Fibroblast of lung (primary cell): ENCODE measurements at regions not wholly inside any gene's neighbourhood (a gene's known extent, or its start where the extent isn't known, plus 50 kb on each side); places are given as distances from the start of the nearest gene placed in this dataset.

Source experiments
- DNase-seq, 2 donors: peaks; one replicate each; pipeline versions ENCODE4 v3.0.0 to v3.0.0-alpha.2; 2010; ENCODE audit warnings: low read depth in 2 of 2
- H2AFZ ChIP-seq: 2 replicates; pipeline ENCODE4 v1.5.1; 2012; ENCODE audit warnings: low read length, control low read depth, inconsistent platforms
- H3K27ac ChIP-seq: 2 replicates; pipeline ENCODE4 v1.5.1; 2011; ENCODE audit warnings: low read length, control low read depth; ENCODE audit not compliant: insufficient read depth
- H3K27me3 ChIP-seq: 2 replicates; pipeline ENCODE4 v1.5.1; 2011; ENCODE audit warnings: mild to moderate bottlenecking, low read length; ENCODE audit not compliant: control insufficient read depth, insufficient read depth
- H3K36me3 ChIP-seq: 2 replicates; pipeline ENCODE4 v1.5.1; 2011; ENCODE audit warnings: low read length; ENCODE audit not compliant: control insufficient read depth, insufficient read depth
- H3K4me1 ChIP-seq: 2 replicates; pipeline ENCODE4 v1.5.1; 2011; ENCODE audit warnings: low read length; ENCODE audit not compliant: control insufficient read depth, insufficient read depth; ENCODE audit errors: extremely low read depth
- H3K4me2 ChIP-seq: 2 replicates; pipeline ENCODE4 v1.5.1; 2011; ENCODE audit warnings: low read length, control low read depth; ENCODE audit not compliant: insufficient read depth; ENCODE audit errors: extremely low read depth
- H3K4me3 ChIP-seq, 4 experiments: fragments of 200-600 bp in 1 of 4; sonication (generic) in 1 of 4; replicated peaks in 1 of 4; 2 replicates each; pipeline ENCODE4 v1.5.1; 2011 to 2016; ENCODE audit warnings: low read length in 4 of 4, low read depth in 3 of 4, mild to moderate bottlenecking in 3 of 4, control low read depth in 2 of 4, inconsistent platforms in 1 of 4, mixed read lengths in 1 of 4; ENCODE audit not compliant: insufficient read depth in 1 of 4; ENCODE audit errors: control extremely low read depth in 1 of 4
- H3K79me2 ChIP-seq: 2 replicates; pipeline ENCODE4 v1.5.1; 2012; ENCODE audit warnings: mild to moderate bottlenecking, low read length, inconsistent platforms; ENCODE audit not compliant: control insufficient read depth, insufficient read depth
- H3K9ac ChIP-seq: 2 replicates; pipeline ENCODE4 v1.5.1; 2011; ENCODE audit warnings: mild to moderate bottlenecking, low read length, control low read depth; ENCODE audit not compliant: insufficient read depth
- H3K9me3 ChIP-seq: 2 replicates; pipeline ENCODE4 v1.5.1; 2012; ENCODE audit warnings: low read depth, low read length; ENCODE audit not compliant: control insufficient read depth, insufficient read depth
- H4K20me1 ChIP-seq: 2 replicates; pipeline ENCODE4 v1.5.1; 2011; ENCODE audit warnings: low read length; ENCODE audit not compliant: control insufficient read depth, insufficient read depth; ENCODE audit errors: extremely low read depth
- EZH2 ChIP-seq: IDR thresholded peaks from 2 replicates; pipeline ENCODE4 v1.5.1; 2012; ENCODE audit warnings: low read length, control low read depth, mild to moderate bottlenecking; ENCODE audit errors: missing control alignments
- TF ChIP-seq, protein P1 (sequence below), 2 donors: IDR thresholded peaks in 1 of 2; conservative IDR thresholded peaks in 1 of 2; 1 replicate in 1 of 2; 2 replicates in 1 of 2; pipeline ENCODE4 v1.5.1; 2011 to 2012; ENCODE audit warnings: low read length in 2 of 2, control low read depth in 1 of 2, inconsistent platforms in 1 of 2, low read depth in 1 of 2, mild to moderate bottlenecking in 1 of 2

DNA sequence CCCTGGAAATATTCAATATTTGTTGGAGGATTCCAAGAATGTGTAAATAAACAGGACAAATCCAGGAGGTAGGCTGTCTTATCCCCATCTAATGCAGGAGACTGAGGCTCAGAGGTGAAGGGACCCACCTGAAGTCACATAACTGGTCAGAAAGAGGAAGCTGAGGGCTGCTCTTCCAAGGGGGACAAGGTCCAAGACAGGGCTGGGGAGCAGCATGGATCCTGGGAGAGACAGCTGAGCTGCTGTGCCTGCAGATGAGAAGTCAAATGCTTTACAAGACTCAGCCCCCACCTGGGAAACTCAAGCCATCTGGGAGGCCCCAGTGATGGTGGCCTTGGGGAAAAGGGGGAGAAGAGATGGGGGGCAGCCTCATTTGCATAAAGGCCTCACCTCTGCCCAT is 224.4 kb downstream of the PTPRU start:
- no peaks in the 10 kb centered on the region for H3K4me1 ChIP-seq
- no peaks in the 10 kb centered on the region for H4K20me1 ChIP-seq
- TF ChIP-seq EZH2: no peak
- TF ChIP-seq, protein P1, sequence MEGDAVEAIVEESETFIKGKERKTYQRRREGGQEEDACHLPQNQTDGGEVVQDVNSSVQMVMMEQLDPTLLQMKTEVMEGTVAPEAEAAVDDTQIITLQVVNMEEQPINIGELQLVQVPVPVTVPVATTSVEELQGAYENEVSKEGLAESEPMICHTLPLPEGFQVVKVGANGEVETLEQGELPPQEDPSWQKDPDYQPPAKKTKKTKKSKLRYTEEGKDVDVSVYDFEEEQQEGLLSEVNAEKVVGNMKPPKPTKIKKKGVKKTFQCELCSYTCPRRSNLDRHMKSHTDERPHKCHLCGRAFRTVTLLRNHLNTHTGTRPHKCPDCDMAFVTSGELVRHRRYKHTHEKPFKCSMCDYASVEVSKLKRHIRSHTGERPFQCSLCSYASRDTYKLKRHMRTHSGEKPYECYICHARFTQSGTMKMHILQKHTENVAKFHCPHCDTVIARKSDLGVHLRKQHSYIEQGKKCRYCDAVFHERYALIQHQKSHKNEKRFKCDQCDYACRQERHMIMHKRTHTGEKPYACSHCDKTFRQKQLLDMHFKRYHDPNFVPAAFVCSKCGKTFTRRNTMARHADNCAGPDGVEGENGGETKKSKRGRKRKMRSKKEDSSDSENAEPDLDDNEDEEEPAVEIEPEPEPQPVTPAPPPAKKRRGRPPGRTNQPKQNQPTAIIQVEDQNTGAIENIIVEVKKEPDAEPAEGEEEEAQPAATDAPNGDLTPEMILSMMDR (conservative IDR thresholded peaks at IDR 0.05 in 1 of 2, IDR thresholded peaks at IDR 0.05 in 1 of 2; ENCODE audit: low read depth in 1 of 2, low read length in 2 of 2): no peak
- no peaks in the 10 kb centered on the region for H3K79me2 ChIP-seq
- no peaks in the 10 kb centered on the region for H3K27me3 ChIP-seq
- H3K4me2 ChIP-seq: no peak overlapping the region
- H2AFZ ChIP-seq: no peak overlapping the region
- H3K9ac ChIP-seq: no peak overlapping the region
- no peaks in the 10 kb centered on the region for H3K9me3 ChIP-seq
- H3K27ac ChIP-seq: no peak overlapping the region
- H3K4me3 ChIP-seq: no peak overlapping the region
- DNase-seq: no peak
- H3K36me3 ChIP-seq: no peaks in the 10 kb centered on the region

DNA sequence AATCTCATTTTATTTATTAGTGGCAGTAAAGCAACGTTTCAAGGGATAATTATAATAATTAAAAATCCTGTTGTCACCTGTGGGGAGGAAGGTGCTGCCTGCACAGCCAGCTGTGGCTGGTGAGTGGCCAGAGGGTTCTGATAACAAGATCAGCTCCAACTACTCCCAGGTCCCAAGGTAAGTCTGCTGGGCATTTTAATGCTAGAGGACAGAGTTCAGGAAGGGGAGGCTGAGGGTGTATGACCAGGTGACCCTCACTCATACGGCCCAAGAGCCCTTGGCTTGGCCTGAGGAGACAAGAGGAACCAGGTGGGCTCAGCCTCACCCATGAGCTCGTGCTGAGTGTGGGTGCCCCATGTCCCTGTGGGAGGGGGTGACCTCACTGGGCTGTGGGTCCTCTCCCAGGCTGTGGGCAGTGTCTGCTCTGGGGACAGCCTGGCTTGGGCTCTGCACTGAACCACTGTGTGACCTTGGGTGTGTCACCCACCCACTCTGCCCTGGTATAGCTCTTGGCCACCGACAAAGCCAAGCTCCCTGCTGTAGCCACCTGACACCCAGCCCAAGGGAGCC is 223.8 kb downstream of the PTPRU start:
- no peaks in the 10 kb centered on the region for H3K9me3 ChIP-seq

DNA sequence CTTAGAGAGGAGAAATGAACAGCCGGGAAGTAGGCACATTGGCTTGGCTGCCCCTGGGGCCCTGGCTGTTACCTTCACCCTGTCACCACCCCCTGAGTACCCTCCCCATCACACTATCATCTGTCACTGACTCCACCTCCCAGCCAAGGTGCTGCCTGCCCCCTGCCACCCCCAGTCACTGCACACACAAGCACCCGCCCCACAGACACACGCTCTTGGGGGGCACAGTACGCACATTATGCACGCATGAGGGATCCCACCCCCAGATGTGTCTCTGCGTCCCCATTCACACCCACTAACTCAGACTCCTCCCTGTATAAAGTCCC is 223.3 kb downstream of the PTPRU start:
- no peaks in the 10 kb centered on the region for H4K20me1 ChIP-seq
- no peak overlapping the region for H3K9ac ChIP-seq
- no peaks in the 10 kb centered on the region for H3K9me3 ChIP-seq
- H3K27me3 ChIP-seq: no peaks in the 10 kb centered on the region
- no peak overlapping the region for H3K27ac ChIP-seq
- no peaks in the 10 kb centered on the region for H3K79me2 ChIP-seq
- TF ChIP-seq EZH2: no peak
- TF ChIP-seq, protein P1 (conservative IDR thresholded peaks at IDR 0.05 in 1 of 2, IDR thresholded peaks at IDR 0.05 in 1 of 2; ENCODE audit: low read depth in 1 of 2, low read length in 2 of 2): no peak
- no peak for DNase-seq
- no peak overlapping the region for H3K4me3 ChIP-seq
- H2AFZ ChIP-seq: no peak overlapping the region
- no peaks in the 10 kb centered on the region for H3K36me3 ChIP-seq
- H3K4me1 ChIP-seq: no peaks in the 10 kb centered on the region
- no peak overlapping the region for H3K4me2 ChIP-seq

More for the DNA sequence above, 223.8 kb downstream of the PTPRU start:
- Histone ChIP-seq H2AFZ (no peak overlapping the region), H3K36me3 (no peaks in the 10 kb centered on the region), H4K20me1 (no peaks in the 10 kb centered on the region), H3K4me1 (no peaks in the 10 kb centered on the region), H3K79me2 (no peaks in the 10 kb centered on the region), H3K27ac (no peak overlapping the region), H3K27me3 (no peaks in the 10 kb centered on the region), H3K4me2 (no peak overlapping the region), H3K9ac (no peak overlapping the region), H3K4me3 (no peak overlapping the region)
- no peak for TF ChIP-seq EZH2
- DNase-seq: no peak
